ENCODE measurements at regions not wholly inside any gene's neighbourhood (a gene's known extent, or its start where the extent isn't known, plus 50 kb on each side); places are given as distances from the start of the nearest gene placed in this dataset.

DNA sequence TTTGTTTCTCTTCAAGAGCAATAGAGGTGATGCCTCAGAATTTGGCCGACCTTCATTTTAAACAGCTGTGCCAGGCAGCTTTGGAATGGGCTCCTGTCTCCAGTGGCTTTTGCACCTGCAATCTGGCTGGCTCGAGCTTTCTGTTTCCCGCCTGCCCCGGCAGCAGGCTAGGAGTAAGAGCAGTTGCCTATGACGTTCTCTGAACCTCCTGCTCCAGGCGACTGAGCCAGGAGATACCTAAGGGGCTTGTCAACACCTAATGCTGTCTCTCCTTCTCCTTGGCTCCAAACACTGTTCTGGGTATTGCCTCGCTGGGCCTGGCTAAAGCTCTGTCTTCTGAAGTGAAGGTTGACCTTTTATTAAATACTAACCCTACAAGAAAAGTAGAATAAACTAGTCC lies 229.9 kb downstream of the LRRN1 start:
- no peak overlapping the region for H3K9ac ChIP-seq (replicated peaks; ENCODE audit: extremely low read depth, insufficient read depth, low read length)
- ChIA-PET POLR2A (no interaction called here), CTCF (no interaction called here)
- no TSS peak for BruUV-seq (replicated peaks)
- H3K27ac ChIP-seq (ENCODE audit: insufficient read depth, low read depth, low read length) = no peak overlapping the region
- H3K79me2 ChIP-seq (ENCODE audit: control insufficient read depth, insufficient read depth, low read length) = no peaks in the 10 kb centered on the region
- dilution Hi-C loops (cut with MboI; ENCODE audit: extremely low pct_ligation_motif_present, low sequenced_read_pairs) (no loop called here), intact Hi-C loops (cut with micrococcal nuclease) (no loop called here)
- H3K9me1 ChIP-seq (replicated peaks; ENCODE audit: control insufficient read depth, extremely low read depth, insufficient read depth, low read length) = no peaks in the 10 kb centered on the region
- no peaks in the 10 kb centered on the region for H3K4me1 ChIP-seq (ENCODE audit: control insufficient read depth, extremely low read depth, insufficient read depth, low read length)
- H3K36me3 ChIP-seq (ENCODE audit: control insufficient read depth in 2 of 2, extremely low read depth in 1 of 2, insufficient read depth in 2 of 2, low read length in 2 of 2) = no peaks in the 10 kb centered on the region
- no peaks in the 10 kb centered on the region for H3K9me3 ChIP-seq (replicated peaks; ENCODE audit: control insufficient read depth, insufficient read depth, low read length)
- no peak for DNase-seq (ENCODE audit: low read depth, low spot score)
- FAIRE-seq = no peak
- H4K20me1 ChIP-seq (replicated peaks; ENCODE audit: control insufficient read depth, extremely low read depth, insufficient read depth, low read length) = no peaks in the 10 kb centered on the region
- no peak overlapping the region for H3K4me2 ChIP-seq (ENCODE audit: insufficient read depth, low read length)
- no peak overlapping the region for H3K4me3 ChIP-seq (replicated peaks in 1 of 3; ENCODE audit: insufficient read depth in 1 of 3, low read depth in 1 of 3, low read length in 3 of 3)
- no peak overlapping the region for H2AFZ ChIP-seq (ENCODE audit: low read depth, low read length)
- no peak for TF ChIP-seq MAX (IDR thresholded peaks at IDR 0.05; ENCODE audit: insufficient read depth, insufficient read length)
- TF ChIP-seq MYC (IDR thresholded peaks at IDR 0.05; ENCODE audit: low read depth, low read length) = no peak
- no peak for TF ChIP-seq EZH2 (IDR thresholded peaks at IDR 0.05; ENCODE audit: borderline replicate concordance, low read depth, low read length, severe bottlenecking)
- no peak for TF ChIP-seq JUN (IDR thresholded peaks at IDR 0.05; ENCODE audit: borderline replicate concordance, insufficient read depth, insufficient read length, low read depth)
- TF ChIP-seq GATA2 (IDR thresholded peaks at IDR 0.05; ENCODE audit: insufficient read depth, insufficient read length, low read depth, low read length) = no peak
- TF ChIP-seq, protein P1, sequence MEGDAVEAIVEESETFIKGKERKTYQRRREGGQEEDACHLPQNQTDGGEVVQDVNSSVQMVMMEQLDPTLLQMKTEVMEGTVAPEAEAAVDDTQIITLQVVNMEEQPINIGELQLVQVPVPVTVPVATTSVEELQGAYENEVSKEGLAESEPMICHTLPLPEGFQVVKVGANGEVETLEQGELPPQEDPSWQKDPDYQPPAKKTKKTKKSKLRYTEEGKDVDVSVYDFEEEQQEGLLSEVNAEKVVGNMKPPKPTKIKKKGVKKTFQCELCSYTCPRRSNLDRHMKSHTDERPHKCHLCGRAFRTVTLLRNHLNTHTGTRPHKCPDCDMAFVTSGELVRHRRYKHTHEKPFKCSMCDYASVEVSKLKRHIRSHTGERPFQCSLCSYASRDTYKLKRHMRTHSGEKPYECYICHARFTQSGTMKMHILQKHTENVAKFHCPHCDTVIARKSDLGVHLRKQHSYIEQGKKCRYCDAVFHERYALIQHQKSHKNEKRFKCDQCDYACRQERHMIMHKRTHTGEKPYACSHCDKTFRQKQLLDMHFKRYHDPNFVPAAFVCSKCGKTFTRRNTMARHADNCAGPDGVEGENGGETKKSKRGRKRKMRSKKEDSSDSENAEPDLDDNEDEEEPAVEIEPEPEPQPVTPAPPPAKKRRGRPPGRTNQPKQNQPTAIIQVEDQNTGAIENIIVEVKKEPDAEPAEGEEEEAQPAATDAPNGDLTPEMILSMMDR (IDR thresholded peaks at IDR 0.05; ENCODE audit: extremely low read depth in 1 of 2, insufficient read depth in 1 of 2, low read depth in 1 of 2, low read length in 2 of 2) = no peak
- no peak for TF ChIP-seq FOS (IDR thresholded peaks at IDR 0.05; ENCODE audit: borderline replicate concordance, insufficient read depth, low read length)
- no peak for TF ChIP-seq POLR2A (IDR thresholded peaks at IDR 0.05; ENCODE audit: low read depth, low read length)
- TF ChIP-seq POLR2AphosphoS5 (IDR thresholded peaks at IDR 0.05; ENCODE audit: insufficient read depth, low read depth, low read length) = no peak
- H3K27me3 ChIP-seq (ENCODE audit: control insufficient read depth in 2 of 2, insufficient read depth in 2 of 2, low read length in 2 of 2) = no peaks in the 10 kb centered on the region
